Eye (tissue), 1 donor: ENCODE measurements at regions not wholly inside any gene's neighbourhood (a gene's known extent, or its start where the extent isn't known, plus 50 kb on each side); places are given as distances from the start of the nearest gene placed in this dataset.
A peak's percentile ranks its signal among the peaks of the same experiment; 100 is the strongest.
"Not testable (repeated sequence)": the region's sequence is repeated elsewhere in the genome, so short reads cannot be mapped to it uniquely, and the experiment has no call there.

Experiments
- DNase-seq: peaks from one replicate; pipeline ENCODE4 v3.0.0-alpha.2; 2015

- DNase-seq = no peak
These were observed 821.1 kb upstream of the EEF2KMT start for GRCh38 chr16:5918567-5919130.

- DNase-seq = no peak
These were observed 820.0 kb upstream of the EEF2KMT start for GRCh38 chr16:5917436-5918195.

GRCh38 chr16:5916711-5917191 is 819.2 kb upstream of the EEF2KMT start:
- peak; percentile 18 for DNase-seq

GRCh38 chr16:5911241-5911640 is 813.6 kb upstream of the EEF2KMT start:
- no peak for DNase-seq

- DNase-seq = not testable (repeated sequence)
These were observed 812.0 kb upstream of the EEF2KMT start for GRCh38 chr16:5909556-5909955.

GRCh38 chr16:5907544-5907943 is 809.9 kb upstream of the EEF2KMT start:
- DNase-seq = no peak

- no peak for DNase-seq
These were observed 808.8 kb upstream of the EEF2KMT start for GRCh38 chr16:5906351-5906750.

GRCh38 chr16:5905935-5906334 is 808.3 kb upstream of the EEF2KMT start:
- DNase-seq = no peak

- no peak for DNase-seq
These were observed 806.2 kb upstream of the EEF2KMT start for GRCh38 chr16:5903832-5904231.

- DNase-seq = no peak
These were observed 805.6 kb upstream of the EEF2KMT start for GRCh38 chr16:5903153-5903552.

GRCh38 chr16:5900046-5900445 is 802.5 kb upstream of the EEF2KMT start:
- DNase-seq = no peak

- DNase-seq = no peak
These were observed 798.4 kb upstream of the EEF2KMT start for GRCh38 chr16:5895976-5896375.

GRCh38 chr16:5895137-5895536 is 797.5 kb upstream of the EEF2KMT start:
- DNase-seq = peak; percentile 20

- DNase-seq = no peak
These were observed 793.7 kb upstream of the EEF2KMT start for GRCh38 chr16:5891296-5891695.

GRCh38 chr16:5885521-5885920 is 787.9 kb upstream of the EEF2KMT start:
- no peak for DNase-seq

- no peak for DNase-seq
These were observed 787.4 kb upstream of the EEF2KMT start for GRCh38 chr16:5884996-5885395.

- no peak for DNase-seq
These were observed 786.7 kb upstream of the EEF2KMT start for GRCh38 chr16:5884339-5884738.

GRCh38 chr16:5882087-5882640 is 784.6 kb upstream of the EEF2KMT start:
- peak; percentile 17 for DNase-seq

- DNase-seq = no peak
These were observed 777.8 kb upstream of the EEF2KMT start for GRCh38 chr16:5875416-5875815.

- DNase-seq = no peak
These were observed 777.3 kb upstream of the EEF2KMT start for GRCh38 chr16:5874899-5875298.

- DNase-seq = no peak
These were observed 775.6 kb upstream of the EEF2KMT start for GRCh38 chr16:5873221-5873620.

- DNase-seq = no peak
These were observed 773.5 kb upstream of the EEF2KMT start for GRCh38 chr16:5870886-5871691.

GRCh38 chr16:5867250-5867649 is 769.7 kb upstream of the EEF2KMT start:
- DNase-seq = no peak
